ENCODE measurements at regions not wholly inside any gene's neighbourhood (a gene's known extent, or its start where the extent isn't known, plus 50 kb on each side); places are given as distances from the start of the nearest gene placed in this dataset.

DNA sequence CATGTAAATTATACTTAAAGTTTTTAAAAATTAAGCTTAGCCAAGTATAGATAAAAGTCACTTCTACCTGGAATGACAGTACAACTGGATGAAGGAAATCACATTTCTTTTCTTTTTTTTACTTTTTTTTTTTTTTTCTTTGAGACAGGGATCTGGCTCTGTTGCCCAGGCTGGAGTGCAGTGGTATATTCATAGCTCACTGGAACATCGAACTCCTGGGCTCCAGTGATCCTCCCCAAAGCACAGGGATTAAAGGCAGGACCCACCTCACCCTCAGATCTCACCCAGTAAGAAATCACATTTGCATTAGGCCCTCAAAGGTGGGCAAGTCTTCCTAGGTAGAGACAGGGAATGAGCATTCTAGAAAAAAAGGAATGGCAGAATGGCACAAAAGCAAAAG lies 69.5 kb upstream of the C1GALT1 start:
- ChIA-PET CTCF (interaction anchor here (1.2 to 3.6 kb wide), 2 partner anchors 7 to 10 kb away, joined by 3 to 18 read pairs; no protein-coding TSS in a partner anchor), POLR2A (no interaction called here)
- no peak overlapping the region for H3K27ac Mint-ChIP-seq
- no peaks in the 10 kb centered on the region for H3K4me1 Mint-ChIP-seq (ENCODE audit: low read depth)
- H3K4me3 Mint-ChIP-seq: no peak overlapping the region
- intact Hi-C loops (cut with micrococcal nuclease): no loop called here
- peaks cover 4% of the 10 kb centered on the region for H3K9me3 Mint-ChIP-seq
- no peak for TF ChIP-seq CTCF (IDR thresholded peaks at IDR 0.05)
- H3K36me3 Mint-ChIP-seq (ENCODE audit: low read depth): no peaks in the 10 kb centered on the region
- H3K27me3 Mint-ChIP-seq: no peaks in the 10 kb centered on the region
- DNase-seq (no peak), ATAC-seq (no peak)

DNA sequence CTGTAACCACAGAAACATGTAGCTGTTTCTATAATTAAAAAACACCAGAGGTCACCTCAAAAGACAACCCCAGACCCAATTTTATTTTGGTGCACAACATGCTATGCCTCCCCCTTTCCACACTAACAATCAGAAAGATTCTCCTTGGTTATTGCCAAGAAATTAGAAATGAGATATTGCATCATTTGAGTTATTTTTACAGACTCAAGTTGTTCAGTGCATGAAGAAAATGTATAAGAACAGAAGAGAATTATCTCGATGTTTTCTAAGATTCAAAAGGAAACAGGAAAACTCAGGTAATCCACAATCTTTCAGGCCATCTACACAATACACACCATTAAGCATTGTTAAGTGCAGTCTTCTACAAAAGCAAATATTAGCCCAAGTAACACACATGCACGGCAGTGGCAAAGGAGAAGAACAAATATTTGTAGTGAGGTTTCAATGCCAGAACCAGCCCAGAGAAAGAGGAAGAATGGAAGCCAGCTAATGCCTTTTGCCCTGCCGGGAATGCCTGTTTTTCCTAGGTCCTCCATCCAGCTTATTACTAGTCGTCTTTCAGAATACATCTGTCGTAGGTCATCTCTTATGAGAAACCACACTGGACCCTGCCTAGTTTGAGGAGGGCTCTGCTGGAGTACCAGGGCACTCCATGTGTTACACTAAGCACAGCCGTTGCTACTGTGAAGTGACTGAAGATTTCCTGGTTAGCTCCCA lies 67.6 kb upstream of the C1GALT1 start:
- DNase-seq: no peak
- no peak overlapping the region for H3K27ac Mint-ChIP-seq
- ATAC-seq: no peak
- no peaks in the 10 kb centered on the region for H3K27me3 Mint-ChIP-seq
- intact Hi-C loops (cut with micrococcal nuclease): no loop called here
- H3K4me1 Mint-ChIP-seq (ENCODE audit: low read depth): no peaks in the 10 kb centered on the region
- H3K9me3 Mint-ChIP-seq: no peaks in the 10 kb centered on the region
- H3K4me3 Mint-ChIP-seq: no peak overlapping the region
- ChIA-PET POLR2A (no interaction called here), CTCF (interaction anchor here (3.6 kb wide), 1 partner anchor 11 kb away, joined by 18 read pairs; no protein-coding TSS in a partner anchor)
- no peak for TF ChIP-seq CTCF (IDR thresholded peaks at IDR 0.05)
- no peaks in the 10 kb centered on the region for H3K36me3 Mint-ChIP-seq (ENCODE audit: low read depth)

GRCh38 chr7:7117935-7118586 lies 64.3 kb upstream of the C1GALT1 start:
- no peak for DNase-seq

GRCh38 chr7:7118822-7119221 lies 63.5 kb upstream of the C1GALT1 start:
- no peaks in the 10 kb centered on the region for H3K27me3 Mint-ChIP-seq
- H3K9me3 Mint-ChIP-seq: no peaks in the 10 kb centered on the region
- no peaks in the 10 kb centered on the region for H3K36me3 Mint-ChIP-seq (ENCODE audit: low read depth)
- DNase-seq: no peak
- ChIA-PET CTCF (interaction anchor here (1.3 kb wide), 1 partner anchor 16 kb away, joined by 3 read pairs; no protein-coding TSS in a partner anchor), POLR2A (no interaction called here)
- no peaks in the 10 kb centered on the region for H3K4me1 Mint-ChIP-seq (ENCODE audit: low read depth)
- no peak for TF ChIP-seq CTCF (IDR thresholded peaks at IDR 0.05)
- no peak overlapping the region for H3K27ac Mint-ChIP-seq
- intact Hi-C loops (cut with micrococcal nuclease): no loop called here
- H3K4me3 Mint-ChIP-seq: no peak overlapping the region
- no peak for ATAC-seq

More at GRCh38 chr7:7117935-7118586, 64.3 kb upstream of the C1GALT1 start:
- Mint-ChIP-seq H3K4me3 (no peak overlapping the region), H3K36me3 (ENCODE audit: low read depth) (no peaks in the 10 kb centered on the region), H3K27ac (no peak overlapping the region), H3K9me3 (no peaks in the 10 kb centered on the region), H3K4me1 (ENCODE audit: low read depth) (no peaks in the 10 kb centered on the region), H3K27me3 (no peaks in the 10 kb centered on the region)
- ChIA-PET POLR2A (no interaction called here), CTCF (interaction anchor here (0.9 to 1.5 kb wide), 4 partner anchors 9 to 15 kb away, joined by 3 to 5 read pairs (median 3); no protein-coding TSS in a partner anchor)
- intact Hi-C loops (cut with micrococcal nuclease): no loop called here
- no peak for ATAC-seq
- no peak for TF ChIP-seq CTCF (IDR thresholded peaks at IDR 0.05)

DNA sequence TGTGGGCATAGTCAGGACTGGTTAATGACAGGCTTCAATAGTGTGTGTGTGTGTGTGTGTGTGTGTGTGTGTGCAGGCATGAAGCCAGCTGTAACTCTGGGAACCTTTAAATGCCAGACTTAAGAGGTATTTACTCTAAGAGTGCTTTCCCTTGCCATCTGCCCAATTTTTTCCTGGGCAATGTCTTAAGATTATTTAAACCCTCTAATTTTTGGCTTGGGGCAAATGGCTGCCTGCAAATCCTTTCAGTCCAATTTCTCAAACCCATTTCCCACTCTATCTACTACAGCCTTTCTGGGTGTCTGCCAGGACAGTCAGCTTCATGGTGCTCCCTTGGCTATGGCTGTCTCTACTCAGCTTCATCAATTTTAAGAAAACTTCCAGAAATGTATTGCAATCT lies 62.6 kb upstream of the C1GALT1 start:
- H3K27ac Mint-ChIP-seq: no peak overlapping the region
- POLR2A ChIA-PET: no interaction called here
- no peaks in the 10 kb centered on the region for H3K4me1 Mint-ChIP-seq (ENCODE audit: low read depth)
- no peak for ATAC-seq
- H3K4me3 Mint-ChIP-seq: no peak overlapping the region
- H3K9me3 Mint-ChIP-seq: no peaks in the 10 kb centered on the region
- no peaks in the 10 kb centered on the region for H3K36me3 Mint-ChIP-seq (ENCODE audit: low read depth)
- CTCF ChIA-PET: interaction anchor here (0.9 to 1.1 kb wide), 2 partner anchors 17 to 182 kb away, joined by 3 to 4 read pairs; no protein-coding TSS in a partner anchor
- no peak for TF ChIP-seq CTCF (IDR thresholded peaks at IDR 0.05)
- intact Hi-C loops (cut with micrococcal nuclease): no loop called here
- DNase-seq: no peak
- no peaks in the 10 kb centered on the region for H3K27me3 Mint-ChIP-seq
